Spleen (tissue), 7 donors: ENCODE measurements at regions not wholly inside any gene's neighbourhood (a gene's known extent, or its start where the extent isn't known, plus 50 kb on each side); places are given as distances from the start of the nearest gene placed in this dataset.

ENCODE experiments used
- CTCF ChIP-seq, 11 experiments: fragments of 200-600 bp in 7 of 11; fragments of 450-650 bp in 4 of 11; sonication (generic) in 4 of 11; IDR thresholded peaks in 8 of 11; conservative IDR thresholded peaks in 3 of 11; 1 replicate in 7 of 11; 2 replicates in 4 of 11; pipeline versions ENCODE4 v1.4.0 to v1.8.0; 2016 to 2021; ENCODE audit warnings: antibody characterized with exemption in 11 of 11, inconsistent platforms in 4 of 11, mild to moderate bottlenecking in 1 of 11
- POLR2A ChIP-seq, 3 donors: fragments of 450-650 bp; IDR thresholded peaks; one replicate each; pipeline ENCODE4 v1.5.1; 2017; ENCODE audit warnings: antibody characterized with exemption in 3 of 3, mild to moderate bottlenecking in 1 of 3
- donor health status: DM: no; HTN: no; CAD: no; lungs with moderate emphysema.
- donor health status: DM: no; HTN: no; CAD: no.
- donor health status: DM: no; HTN: no; CAD: no.

GRCh38 chr2:133802409-133803039 is 234.3 kb upstream of the NCKAP5 start:
- no peak for TF ChIP-seq CTCF (IDR thresholded peaks at IDR 0.05 in 8 of 11, conservative IDR thresholded peaks at IDR 0.05 in 3 of 11)
- TF ChIP-seq POLR2A (IDR thresholded peaks at IDR 0.05) = no peak
